ENCODE measurements at regions not wholly inside any gene's neighbourhood (a gene's known extent, or its start where the extent isn't known, plus 50 kb on each side); places are given as distances from the start of the nearest gene placed in this dataset.
A peak's percentile ranks its signal among the peaks of the same experiment; 100 is the strongest.

DNA sequence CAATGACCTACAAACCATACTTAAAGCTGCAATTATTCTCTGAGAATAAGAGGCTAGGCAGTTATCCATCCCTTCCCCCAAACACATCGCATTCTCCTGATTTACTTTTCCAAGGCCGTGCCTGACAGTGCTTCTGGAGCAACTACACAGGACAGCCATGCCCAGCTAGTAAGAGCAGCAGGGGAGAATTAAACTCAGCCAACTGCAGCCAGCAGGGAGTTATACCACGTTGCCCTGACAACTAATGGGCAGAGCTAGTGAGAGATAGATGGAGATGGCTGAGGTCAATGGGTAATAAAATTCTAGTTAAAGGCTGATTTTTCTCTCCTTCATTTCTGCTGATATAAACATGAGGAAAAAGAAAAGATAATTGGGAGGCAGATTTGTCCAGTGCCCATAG lies 193.8 kb upstream of the PPP2R3A start:
- Mint-ChIP-seq H3K36me3 (no peaks in the 10 kb centered on the region), H3K4me1 (no peaks in the 10 kb centered on the region), H3K4me3 (no peak overlapping the region), H3K27me3 (peaks cover 22% of the 10 kb centered on the region), H3K27ac (no peak overlapping the region), H3K9me3 (no peaks in the 10 kb centered on the region)
- ATAC-seq: no peak

DNA sequence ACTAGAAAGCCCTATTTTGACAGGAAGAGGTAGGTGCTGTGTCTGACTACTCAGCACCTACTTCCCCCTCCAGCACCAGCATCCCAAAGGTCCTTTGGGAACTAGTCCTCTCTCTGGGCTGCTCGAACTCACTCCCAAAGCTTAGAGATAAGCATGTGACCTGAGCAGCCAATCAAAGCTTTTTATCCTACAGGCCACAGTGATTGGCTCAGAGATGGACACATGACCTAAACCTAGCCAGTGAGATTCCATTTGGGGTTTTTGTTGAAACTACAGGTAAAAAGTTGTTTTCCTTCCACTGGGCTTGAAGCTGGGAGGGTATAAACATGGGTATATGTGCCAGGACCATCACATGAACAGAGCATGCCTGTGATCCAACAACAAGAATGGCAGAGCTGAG lies 186.5 kb upstream of the PPP2R3A start:
- H3K27ac Mint-ChIP-seq: no peak overlapping the region
- ATAC-seq: no peak
- H3K27me3 Mint-ChIP-seq: no peaks in the 10 kb centered on the region
- H3K36me3 Mint-ChIP-seq: no peaks in the 10 kb centered on the region
- no peaks in the 10 kb centered on the region for H3K9me3 Mint-ChIP-seq
- H3K4me1 Mint-ChIP-seq: no peaks in the 10 kb centered on the region
- no peak overlapping the region for H3K4me3 Mint-ChIP-seq

- Mint-ChIP-seq H3K36me3 (no peaks in the 10 kb centered on the region), H3K4me3 (no peak overlapping the region), H3K27ac (no peak overlapping the region), H3K9me3 (no peaks in the 10 kb centered on the region), H3K27me3 (no peaks in the 10 kb centered on the region), H3K4me1 (peaks cover 5% of the 10 kb centered on the region)
- no peak for ATAC-seq
Observed at GRCh38 chr3:135779590-135780235, 185.8 kb upstream of the PPP2R3A start.

- Mint-ChIP-seq H3K4me1 (peaks cover 15% of the 10 kb centered on the region), H3K9me3 (no peaks in the 10 kb centered on the region), H3K27ac (no peak overlapping the region), H3K27me3 (no peaks in the 10 kb centered on the region), H3K4me3 (no peak overlapping the region), H3K36me3 (no peaks in the 10 kb centered on the region)
- no peak for ATAC-seq
Observed at GRCh38 chr3:135781026-135781815, 184.3 kb upstream of the PPP2R3A start.

DNA sequence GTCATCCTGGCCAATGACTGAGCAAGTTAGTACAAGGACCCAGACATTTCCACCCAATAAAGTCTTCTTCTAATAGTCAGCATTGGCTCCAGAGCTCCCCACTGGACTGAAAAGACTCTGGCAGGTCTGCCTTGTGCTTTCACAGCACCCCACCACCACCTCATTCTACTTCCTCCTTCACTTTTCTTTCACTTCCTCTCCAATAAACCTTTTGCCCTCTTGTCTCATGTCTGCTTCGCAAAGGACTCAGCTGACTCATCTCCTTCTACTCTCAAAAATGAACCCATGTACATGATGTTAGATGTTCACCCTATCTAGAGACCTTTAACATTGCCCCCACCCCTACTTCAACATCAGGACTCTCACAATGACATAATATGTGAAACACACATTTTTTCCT lies 181.0 kb upstream of the PPP2R3A start:
- Mint-ChIP-seq H3K9me3 (no peaks in the 10 kb centered on the region), H3K4me1 (peaks cover 15% of the 10 kb centered on the region), H3K27ac (no peak overlapping the region), H3K4me3 (no peak overlapping the region), H3K27me3 (no peaks in the 10 kb centered on the region), H3K36me3 (no peaks in the 10 kb centered on the region)
- ATAC-seq: peak; percentile 92

GRCh38 chr3:135788146-135788545 lies 177.4 kb upstream of the PPP2R3A start:
- H3K9me3 Mint-ChIP-seq: no peaks in the 10 kb centered on the region
- H3K4me1 Mint-ChIP-seq: peaks cover 15% of the 10 kb centered on the region
- no peak for ATAC-seq
- no peak overlapping the region for H3K4me3 Mint-ChIP-seq
- H3K36me3 Mint-ChIP-seq: no peaks in the 10 kb centered on the region
- H3K27ac Mint-ChIP-seq: no peak overlapping the region
- H3K27me3 Mint-ChIP-seq: peaks cover 6% of the 10 kb centered on the region

DNA sequence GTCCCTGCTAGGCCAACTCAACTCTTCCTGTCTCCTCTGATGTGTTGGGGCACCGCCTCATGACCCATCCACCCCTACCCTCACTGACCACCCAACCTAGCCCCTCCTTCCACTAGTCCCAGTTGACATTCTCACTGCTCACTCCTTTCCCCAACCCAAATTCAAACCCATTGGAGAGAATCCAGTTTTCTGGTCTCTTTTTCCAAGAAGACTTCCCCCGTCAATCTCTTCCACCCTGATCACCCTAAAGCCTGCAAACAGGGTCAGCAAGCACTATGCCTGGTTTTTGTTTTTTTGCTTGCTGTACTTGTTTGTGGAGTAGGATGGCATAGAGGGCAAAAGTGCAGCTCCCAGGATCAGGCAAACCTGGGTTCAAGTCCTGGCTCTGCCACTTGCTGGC lies 176.6 kb upstream of the PPP2R3A start:
- H3K4me1 Mint-ChIP-seq: peaks cover 15% of the 10 kb centered on the region
- peaks cover 8% of the 10 kb centered on the region for H3K27me3 Mint-ChIP-seq
- no peak overlapping the region for H3K27ac Mint-ChIP-seq
- no peak for ATAC-seq
- no peaks in the 10 kb centered on the region for H3K9me3 Mint-ChIP-seq
- H3K4me3 Mint-ChIP-seq: no peak overlapping the region
- no peaks in the 10 kb centered on the region for H3K36me3 Mint-ChIP-seq

GRCh38 chr3:135792174-135792573 lies 173.4 kb upstream of the PPP2R3A start:
- H3K9me3 Mint-ChIP-seq: no peaks in the 10 kb centered on the region
- H3K4me3 Mint-ChIP-seq: no peak overlapping the region
- H3K36me3 Mint-ChIP-seq: no peaks in the 10 kb centered on the region
- H3K4me1 Mint-ChIP-seq: no peaks in the 10 kb centered on the region
- H3K27me3 Mint-ChIP-seq: peaks cover 15% of the 10 kb centered on the region
- no peak for ATAC-seq
- no peak overlapping the region for H3K27ac Mint-ChIP-seq

DNA sequence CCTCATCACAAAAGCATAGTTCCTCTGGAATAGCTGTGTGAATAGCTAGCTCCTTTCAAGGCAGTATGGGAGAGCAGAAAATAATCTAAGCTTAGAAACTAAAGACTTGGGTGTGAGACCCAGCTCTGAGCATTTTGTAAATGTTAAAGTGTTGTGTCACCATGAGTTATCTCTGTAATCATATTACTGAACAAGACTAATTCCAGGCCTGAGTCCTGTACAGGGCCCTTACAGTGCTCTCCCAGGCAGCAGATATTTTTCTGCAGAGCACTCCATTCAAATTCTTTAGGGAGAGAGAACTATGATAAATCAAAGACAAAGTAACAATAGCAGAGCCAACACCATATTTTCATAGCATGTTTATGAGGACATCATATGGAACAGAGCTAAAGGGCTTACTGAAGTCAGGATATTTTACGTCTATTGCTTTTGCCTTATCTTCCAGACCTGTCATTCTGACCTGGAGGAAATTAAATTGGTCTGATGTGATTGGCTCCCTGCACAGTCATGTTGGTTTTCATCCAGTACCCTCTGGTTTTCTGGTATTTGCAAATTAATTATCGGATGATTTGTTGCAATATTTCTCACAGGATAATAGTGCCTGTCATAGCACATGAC lies 172.6 kb upstream of the PPP2R3A start:
- H3K4me1 Mint-ChIP-seq: no peaks in the 10 kb centered on the region
- no peaks in the 10 kb centered on the region for H3K9me3 Mint-ChIP-seq
- no peak overlapping the region for H3K4me3 Mint-ChIP-seq
- H3K27ac Mint-ChIP-seq: no peak overlapping the region
- ATAC-seq: no peak
- H3K36me3 Mint-ChIP-seq: no peaks in the 10 kb centered on the region
- H3K27me3 Mint-ChIP-seq: peaks cover 15% of the 10 kb centered on the region

- Mint-ChIP-seq H3K36me3 (no peaks in the 10 kb centered on the region), H3K27ac (no peak overlapping the region), H3K4me3 (no peak overlapping the region), H3K4me1 (no peaks in the 10 kb centered on the region), H3K9me3 (no peaks in the 10 kb centered on the region), H3K27me3 (peaks cover 8% of the 10 kb centered on the region)
- no peak for ATAC-seq
Observed at GRCh38 chr3:135800071-135800549, 165.4 kb upstream of the PPP2R3A start.

- Mint-ChIP-seq H3K36me3 (no peaks in the 10 kb centered on the region), H3K4me3 (no peak overlapping the region), H3K4me1 (no peaks in the 10 kb centered on the region), H3K9me3 (no peaks in the 10 kb centered on the region), H3K27ac (no peak overlapping the region), H3K27me3 (peaks cover 8% of the 10 kb centered on the region)
- no peak for ATAC-seq
Observed at GRCh38 chr3:135801018-135801417, 164.5 kb upstream of the PPP2R3A start.

- H3K4me1 Mint-ChIP-seq: no peaks in the 10 kb centered on the region
- ATAC-seq: no peak
- no peak overlapping the region for H3K4me3 Mint-ChIP-seq
- H3K36me3 Mint-ChIP-seq: no peaks in the 10 kb centered on the region
- no peaks in the 10 kb centered on the region for H3K9me3 Mint-ChIP-seq
- peaks cover 8% of the 10 kb centered on the region for H3K27me3 Mint-ChIP-seq
- no peak overlapping the region for H3K27ac Mint-ChIP-seq
Observed at GRCh38 chr3:135802171-135802570, 163.4 kb upstream of the PPP2R3A start.

- Mint-ChIP-seq H3K4me1 (no peaks in the 10 kb centered on the region), H3K36me3 (no peaks in the 10 kb centered on the region), H3K9me3 (no peaks in the 10 kb centered on the region), H3K4me3 (no peak overlapping the region), H3K27ac (no peak overlapping the region), H3K27me3 (peaks cover 8% of the 10 kb centered on the region)
- no peak for ATAC-seq
Observed at GRCh38 chr3:135803028-135803692, 162.4 kb upstream of the PPP2R3A start.

- no peak for ATAC-seq
- Mint-ChIP-seq H3K36me3 (no peaks in the 10 kb centered on the region), H3K27ac (no peak overlapping the region), H3K4me3 (no peak overlapping the region), H3K4me1 (no peaks in the 10 kb centered on the region), H3K27me3 (peaks cover under 1% of the 10 kb centered on the region), H3K9me3 (no peaks in the 10 kb centered on the region)
Observed at GRCh38 chr3:135805752-135806151, 159.8 kb upstream of the PPP2R3A start.

DNA sequence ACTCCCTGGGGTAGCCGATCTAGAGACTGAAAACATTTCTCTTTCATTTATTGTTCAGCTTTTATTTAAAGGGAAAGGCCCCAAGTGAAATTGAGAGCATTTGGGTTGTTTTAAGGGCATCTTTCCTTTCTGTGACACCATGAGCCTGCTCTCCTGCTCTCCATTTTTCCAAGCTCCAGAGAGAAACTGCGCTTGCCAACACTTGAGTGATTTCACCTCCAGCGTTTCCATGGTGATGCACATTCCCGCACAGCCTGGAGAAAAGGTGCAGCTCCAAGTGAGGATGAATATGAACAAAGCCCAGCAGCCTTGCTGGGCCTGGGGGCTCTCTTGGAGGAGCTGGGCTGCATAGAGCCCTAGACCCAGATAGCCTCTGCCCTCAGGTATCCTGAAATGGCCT lies 159.2 kb upstream of the PPP2R3A start:
- Mint-ChIP-seq H3K9me3 (no peaks in the 10 kb centered on the region), H3K36me3 (no peaks in the 10 kb centered on the region), H3K27ac (no peak overlapping the region)

More for the DNA sequence above, 159.2 kb upstream of the PPP2R3A start:
- no peak for ATAC-seq
- Mint-ChIP-seq H3K4me3 (no peak overlapping the region), H3K4me1 (no peaks in the 10 kb centered on the region), H3K27me3 (peaks cover 6% of the 10 kb centered on the region)

All from stimulated activated memory B cell treated with anti-CD40 and anti-IgM and Interleukin-4, amounts not matched to agents 10 μg/mL and 1 μg/mL and 100 μg/mL, for 72 hours (primary cell).